GM19452 (cell line): ENCODE measurements at regions not wholly inside any gene's neighbourhood (a gene's known extent, or its start where the extent isn't known, plus 50 kb on each side); places are given as distances from the start of the nearest gene placed in this dataset.
"Not testable (repeated sequence)": the region's sequence is repeated elsewhere in the genome, so short reads cannot be mapped to it uniquely, and the experiment has no call there.

ENCODE experiments used
- ATAC-seq: cut with Tn5 transposase; IDR thresholded peaks from one replicate; pipeline ENCODE4 v1.9.1; 2021; ENCODE audit not compliant: unreplicated experiment

GRCh38 chr14:105941226-105942166 is 415.1 kb downstream of the TMEM121 start:
- no peak for ATAC-seq

GRCh38 chr14:105942725-105943124 is 416.3 kb downstream of the TMEM121 start:
- ATAC-seq, result not testable (repeated sequence)

GRCh38 chr14:105943973-105944602 is 417.7 kb downstream of the TMEM121 start:
- no peak for ATAC-seq

DNA sequence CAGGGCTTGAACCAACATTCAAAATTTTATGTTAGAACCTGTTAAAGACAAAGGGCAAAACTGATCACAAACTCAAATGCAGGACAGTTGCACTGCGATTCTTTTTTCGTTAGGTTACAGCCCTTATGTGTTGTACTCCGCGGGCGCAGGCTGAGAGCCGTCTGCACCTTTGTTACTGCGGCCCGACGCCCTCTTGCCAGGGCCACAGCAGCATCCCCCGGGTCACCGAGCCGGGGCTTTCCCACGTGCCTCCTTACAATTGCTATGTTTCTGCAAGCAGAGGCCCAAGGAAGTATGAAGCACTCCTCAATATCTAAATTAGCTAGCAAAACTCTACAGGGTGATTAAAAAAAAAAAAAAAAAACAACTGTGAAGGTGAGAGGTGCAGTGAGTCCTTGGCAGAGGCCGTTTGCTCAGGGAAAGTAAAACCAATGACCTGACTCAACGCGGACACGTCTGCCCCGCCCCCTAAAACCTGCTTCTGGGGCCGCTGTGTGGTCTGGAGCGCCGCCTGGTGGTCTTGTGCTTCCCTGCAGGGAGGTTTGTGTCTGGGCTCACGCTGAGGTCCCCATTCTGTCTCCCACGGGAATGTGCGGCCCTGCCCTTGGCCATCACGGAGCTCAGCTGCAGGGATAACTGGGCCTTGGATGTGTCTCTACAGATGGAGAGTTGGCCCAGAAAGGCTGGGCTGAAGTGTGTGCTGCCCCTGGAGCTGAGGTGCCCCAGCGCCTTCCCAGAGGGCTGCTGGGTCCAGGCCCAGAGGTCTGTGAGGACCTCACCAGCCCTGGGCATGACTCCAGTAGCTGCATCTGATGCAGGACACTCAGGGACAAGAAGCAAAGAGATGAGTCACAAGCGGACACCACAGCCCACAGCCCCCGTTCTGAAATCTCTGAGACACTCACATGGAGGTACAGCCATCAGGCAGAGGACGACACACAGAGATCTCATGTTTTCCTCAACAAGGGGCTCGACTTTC is 418.5 kb downstream of the TMEM121 start:
- ATAC-seq, result no peak

- ATAC-seq, result no peak
These were observed 419.5 kb downstream of the TMEM121 start for GRCh38 chr14:105945896-105946295.

- no peak for ATAC-seq
These were observed 421.2 kb downstream of the TMEM121 start for GRCh38 chr14:105947599-105947998.

DNA sequence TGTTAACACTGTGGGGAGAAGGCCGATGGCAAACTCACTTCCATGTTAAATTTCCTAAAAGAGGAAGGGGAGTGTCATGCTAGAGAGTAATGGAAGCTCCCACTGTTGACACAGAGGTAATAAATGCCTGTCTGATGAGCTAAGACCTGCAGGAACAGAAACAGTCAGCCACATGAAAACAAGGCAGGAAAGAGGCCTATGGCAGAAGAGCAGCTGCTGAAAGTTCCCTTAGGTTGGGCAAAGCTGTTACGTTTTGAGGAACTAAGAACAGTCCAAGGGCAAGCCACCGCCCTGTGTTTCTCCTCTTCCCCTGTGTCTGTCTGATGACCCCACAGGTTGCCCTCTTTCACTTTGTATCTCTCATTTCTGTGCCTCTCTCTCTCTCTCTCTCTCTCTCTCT is 422.6 kb downstream of the TMEM121 start:
- not testable (repeated sequence) for ATAC-seq

GRCh38 chr14:105950364-105950892 is 424.0 kb downstream of the TMEM121 start:
- ATAC-seq, result not testable (repeated sequence)

DNA sequence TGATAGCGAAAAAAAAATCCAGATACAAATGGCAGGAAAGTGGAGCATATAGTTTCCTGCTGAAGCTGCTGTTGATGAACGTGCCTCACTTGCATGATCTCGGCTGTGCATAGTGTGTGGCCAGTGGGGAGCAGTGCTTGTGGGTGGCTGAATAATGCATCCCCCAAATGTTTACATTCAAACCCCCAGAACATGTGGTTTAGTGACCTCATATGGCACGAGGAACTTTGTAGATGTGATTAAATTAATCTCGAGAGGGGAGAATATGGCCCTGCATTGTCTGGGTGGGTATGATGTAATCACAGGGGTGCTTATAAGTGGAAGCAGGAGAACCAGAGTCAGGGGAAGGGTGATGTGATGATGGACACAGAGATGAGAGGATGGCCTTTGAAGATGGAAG is 425.0 kb downstream of the TMEM121 start:
- no peak for ATAC-seq

DNA sequence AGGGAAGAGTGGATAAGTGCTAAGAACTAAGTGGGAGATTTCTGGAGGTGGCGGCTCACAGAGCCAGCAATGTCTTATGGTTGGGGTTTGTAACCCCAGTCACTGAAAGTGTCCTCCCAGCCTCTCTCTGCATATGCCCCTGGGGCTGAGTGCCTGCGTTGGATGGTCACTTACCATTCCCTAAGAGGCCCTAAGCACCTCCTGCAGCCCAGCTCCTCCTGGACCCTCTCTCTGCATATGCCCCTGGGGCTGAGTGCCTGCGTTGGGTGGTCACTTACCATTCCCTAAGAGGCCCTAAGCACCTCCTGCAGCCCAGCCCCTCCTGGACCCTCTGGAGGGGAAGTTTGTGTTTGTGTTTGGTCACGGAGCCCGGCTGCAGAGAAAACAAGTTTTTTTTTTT is 425.8 kb downstream of the TMEM121 start:
- ATAC-seq, result no peak

- no peak for ATAC-seq
These were observed 426.4 kb downstream of the TMEM121 start for GRCh38 chr14:105952826-105953225.

GRCh38 chr14:105961625-105962024 is 435.2 kb downstream of the TMEM121 start:
- not testable (repeated sequence) for ATAC-seq

GRCh38 chr14:105962532-105962931 is 436.1 kb downstream of the TMEM121 start:
- ATAC-seq, result no peak

DNA sequence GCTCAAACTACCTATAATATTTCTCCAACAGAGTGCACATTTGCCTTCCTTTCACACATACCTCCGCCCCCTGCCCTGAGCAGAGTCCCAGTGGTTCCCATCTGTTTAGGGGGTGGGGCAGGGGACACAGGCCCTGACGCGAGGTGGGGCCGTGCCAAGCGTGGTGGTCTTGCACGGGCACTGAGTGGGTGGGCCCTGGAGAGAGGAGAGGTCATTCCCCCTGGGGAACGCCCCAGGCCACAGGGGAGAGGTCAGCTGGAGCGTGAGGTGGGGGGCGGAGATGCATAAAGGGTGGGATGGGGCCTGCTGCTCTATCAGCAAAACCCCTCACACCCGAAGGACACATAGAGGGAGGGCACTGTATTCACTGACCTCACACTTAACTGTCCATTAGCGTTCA is 441.9 kb downstream of the TMEM121 start:
- ATAC-seq, result no peak

GRCh38 chr14:105969026-105969425 is 442.6 kb downstream of the TMEM121 start:
- not testable (repeated sequence) for ATAC-seq

- not testable (repeated sequence) for ATAC-seq
These were observed 444.4 kb downstream of the TMEM121 start for GRCh38 chr14:105970821-105971220.

DNA sequence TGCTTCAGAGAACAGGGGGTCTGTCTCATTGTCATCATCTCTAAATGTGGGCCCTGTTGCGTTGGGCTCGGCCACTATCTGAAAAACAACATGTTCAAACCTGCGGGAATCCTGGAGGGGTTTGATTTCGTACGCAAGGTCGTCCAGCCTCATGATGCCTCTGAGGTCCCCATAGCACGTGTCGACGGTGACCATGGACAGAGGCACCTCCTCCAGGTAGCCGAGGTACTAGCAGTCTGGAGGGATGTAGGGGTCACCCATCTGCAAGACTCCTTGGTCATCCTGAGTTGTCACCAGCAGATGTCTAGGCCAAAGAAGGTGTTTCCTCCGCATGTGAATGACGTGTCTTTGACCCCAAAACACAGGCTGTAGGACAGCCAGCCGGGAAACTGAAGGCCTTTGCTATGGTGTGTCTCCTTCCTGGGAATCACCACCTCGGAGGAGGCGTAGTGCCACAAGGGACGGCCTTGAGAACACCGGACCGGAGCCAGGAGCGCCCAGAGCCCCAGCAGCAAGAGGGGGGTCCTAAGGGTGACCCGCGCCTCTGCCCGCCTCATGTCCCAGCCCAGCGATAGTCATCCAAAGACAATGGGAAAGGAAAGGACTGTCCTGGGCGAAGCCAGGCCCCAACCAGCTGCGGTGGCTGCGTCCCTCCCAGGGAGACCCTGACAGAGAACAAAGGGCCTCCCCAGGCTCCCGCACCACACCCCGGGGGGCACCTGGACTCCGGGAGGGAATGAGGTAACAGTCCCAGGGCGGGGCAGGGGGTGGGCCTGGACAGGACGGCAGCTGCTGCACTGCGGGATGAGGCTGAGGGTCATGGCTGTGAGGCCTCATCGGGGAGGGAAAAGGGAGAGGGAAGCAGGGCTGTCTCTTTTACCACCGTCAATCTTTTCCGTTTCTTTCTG is 445.5 kb downstream of the TMEM121 start:
- ATAC-seq, result no peak

DNA sequence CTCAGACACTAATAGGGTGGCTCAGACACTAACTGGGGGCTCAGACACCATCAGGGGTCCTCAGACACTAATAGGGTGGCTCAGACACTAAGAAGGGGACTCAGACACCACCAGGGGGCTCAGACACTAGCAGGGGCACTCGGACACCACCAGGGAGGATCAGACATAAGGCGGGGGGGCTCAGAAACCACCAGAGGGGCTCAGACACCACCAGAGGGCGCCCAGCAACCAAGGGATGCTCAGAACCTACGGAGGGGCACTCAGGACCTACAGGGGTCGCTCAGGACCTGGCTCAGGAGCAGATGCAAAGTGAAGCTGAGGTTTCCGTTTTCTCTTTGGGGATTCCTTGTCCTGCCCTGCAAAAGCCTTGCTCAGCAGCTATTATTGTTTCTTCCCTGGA is 448.5 kb downstream of the TMEM121 start:
- ATAC-seq, result no peak

DNA sequence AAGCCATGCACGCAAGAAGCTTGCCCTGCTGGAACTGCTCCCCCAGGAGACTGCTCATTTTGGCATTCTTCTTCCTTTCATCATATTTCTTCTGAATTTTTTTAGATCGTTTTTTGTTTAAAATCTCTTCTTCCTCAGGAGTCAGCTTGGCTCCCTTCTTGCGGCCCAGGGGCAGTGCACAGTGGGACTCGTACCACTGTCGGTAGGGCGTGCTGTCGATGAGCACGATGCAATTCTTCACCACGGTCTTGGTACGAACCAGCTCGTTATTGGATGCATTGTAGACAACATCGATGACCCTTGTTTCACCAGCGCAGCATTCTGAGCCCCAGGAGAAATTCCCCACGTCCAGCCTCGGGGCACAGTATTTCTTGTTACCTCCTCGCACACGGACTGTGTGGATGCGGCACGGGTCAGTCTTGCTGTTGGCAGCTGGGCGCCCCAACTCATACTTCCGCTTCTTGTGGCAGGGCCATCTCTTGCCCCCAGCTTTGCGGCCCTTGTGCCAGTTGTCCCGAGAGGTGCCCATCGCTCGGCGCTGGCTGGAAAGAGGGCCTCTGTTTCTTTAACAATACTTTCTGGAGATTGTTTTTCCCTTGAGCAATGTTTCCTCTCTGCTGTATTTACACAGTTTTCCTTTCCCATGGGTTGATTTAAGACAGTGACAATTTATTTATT is 452.4 kb downstream of the TMEM121 start:
- no peak for ATAC-seq
